HepG2 (cell line): ENCODE measurements at regions not wholly inside any gene's neighbourhood (a gene's known extent, or its start where the extent isn't known, plus 50 kb on each side); places are given as distances from the start of the nearest gene placed in this dataset.
A peak's percentile ranks its signal among the peaks of the same experiment; 100 is the strongest.

Source experiments
- ATAC-seq: fragments of 200-7000 bp; cut with Tn5 transposase; 3 replicates; pipeline ENCODE4 v1.9.1; 2020; ENCODE audit warnings: mild to moderate bottlenecking, moderate library complexity
- BruUV-seq: library from RNA; stranded (reverse); fragments of 400-500 nt; replicated peaks from 2 replicates; lab custom pipeline; 2021; lab: Mats Ljungman, UMichigan
- CTCF ChIA-PET: fragments of 300-600 bp; formaldehyde crosslinking; extraction: SDS; loops from one replicate; lab custom pipeline; 2021; ENCODE audit warnings: low total read pairs, inconsistent platforms, low intra/inter-chr PET ratio; lab: Yijun Ruan, JAX
- POLR2A ChIA-PET: fragments of 350-600 bp; sonication (Branson Sonifier 250); formaldehyde crosslinking; loops from one replicate; lab custom pipeline; 2020; ENCODE audit warnings: antibody characterized with exemption, inconsistent platforms; lab: Yijun Ruan, JAX
- DNase-seq: peaks from one replicate; pipeline ENCODE4 v3.0.0-alpha.2; 2015; ENCODE audit warnings: low spot score
- FAIRE-seq: peaks from 3 replicates; lab custom pipeline; 2011; peaks lifted over from hg19 to GRCh38; lab: Jason Lieb, UNC
- H2AFZ ChIP-seq: one replicate; pipeline ENCODE4 v1.6.1; 2011; ENCODE audit warnings: low read length, inconsistent platforms
- H3K27ac ChIP-seq: fragments of 300-600 bp; 3 replicates; pipeline ENCODE4 v1.8.0; 2011; ENCODE audit warnings: mixed run types, mild to moderate bottlenecking, mixed read lengths, low read length, inconsistent platforms; ENCODE audit not compliant: insufficient read depth; ENCODE audit errors: extremely low read length
- H3K27me3 ChIP-seq, 2 experiments: fragments of 200-600 bp in 1 of 2; 2 replicates in 1 of 2; 3 replicates in 1 of 2; pipeline versions ENCODE4 v1.6.0 to v1.8.0; 2011; ENCODE audit warnings: low read length in 2 of 2, mild to moderate bottlenecking in 2 of 2, moderate library complexity in 2 of 2, inconsistent platforms in 1 of 2; ENCODE audit not compliant: insufficient read depth in 2 of 2, control insufficient read depth in 1 of 2
- H3K36me3 ChIP-seq, 2 experiments: fragments of 200-600 bp in 1 of 2; replicated peaks in 1 of 2; 2 replicates in 1 of 2; 3 replicates in 1 of 2; pipeline versions ENCODE4 v1.5.1 to v1.8.0; 2011; ENCODE audit warnings: low read length in 2 of 2, inconsistent platforms in 1 of 2; ENCODE audit not compliant: insufficient read depth in 2 of 2, control insufficient read depth in 1 of 2
- H3K4me1 ChIP-seq: 2 replicates; pipeline ENCODE4 v1.5.1; 2012; ENCODE audit warnings: low read length, inconsistent platforms; ENCODE audit not compliant: insufficient read depth
- H3K4me2 ChIP-seq: 2 replicates; pipeline ENCODE4 v1.6.0; 2011; ENCODE audit warnings: low read depth, low read length, inconsistent platforms
- H3K4me3 ChIP-seq, 3 experiments: fragments of 200-600 bp in 1 of 3; sonication (generic), shearing (Covaris generic) in 1 of 3; replicated peaks in 1 of 3; 2 replicates each; pipeline ENCODE4 v1.5.1; 2011 to 2016; ENCODE audit warnings: low read length in 3 of 3, inconsistent platforms in 2 of 3, low read depth in 2 of 3, mild to moderate bottlenecking in 2 of 3, control low read depth in 1 of 3, mixed read lengths in 1 of 3; ENCODE audit not compliant: insufficient read depth in 1 of 3
- H3K79me2 ChIP-seq: one replicate; pipeline ENCODE4 v1.6.1; 2011; ENCODE audit warnings: low read length, inconsistent platforms; ENCODE audit not compliant: insufficient read depth
- H3K9ac ChIP-seq: 2 replicates; pipeline ENCODE4 v1.6.0; 2011; ENCODE audit warnings: mild to moderate bottlenecking, low read depth, low read length, inconsistent platforms; ENCODE audit not compliant: insufficient read depth
- H3K9me3 ChIP-seq: 2 replicates; pipeline ENCODE4 v1.5.1; 2012; ENCODE audit warnings: mild to moderate bottlenecking, low read length
- H4K20me1 ChIP-seq: 2 replicates; pipeline ENCODE4 v1.6.0; 2011; ENCODE audit warnings: inconsistent platforms, mild to moderate bottlenecking, low read length, moderate library complexity; ENCODE audit not compliant: insufficient read depth
- CAMTA2 ChIP-seq: sonication (generic); formaldehyde crosslinking; IDR thresholded peaks from 2 replicates; pipeline ENCODE4 v1.4.0; 2020; ENCODE audit warnings: mild to moderate bottlenecking, missing genetic modification reagents, borderline replicate concordance
- HNRNPK ChIP-seq: fragments of 200-400 bp; formaldehyde crosslinking; IDR thresholded peaks from 2 replicates; pipeline ENCODE4 v1.6.1; 2018; ENCODE audit warnings: low read length, low read depth, moderate library complexity, mild to moderate bottlenecking; ENCODE audit not compliant: poor library complexity, severe bottlenecking
- MAFF ChIP-seq: IDR thresholded peaks from 2 replicates; pipeline ENCODE4 v1.6.1; 2011; ENCODE audit warnings: low read depth, low read length, improper control_type of control experiment
- MAFK ChIP-seq, 2 experiments: IDR thresholded peaks in 1 of 2; conservative IDR thresholded peaks in 1 of 2; 2 replicates each; pipeline ENCODE4 v1.6.1; 2011; ENCODE audit warnings: improper control_type of control experiment in 2 of 2, low read length in 2 of 2
- RELA ChIP-seq: sonication (generic); formaldehyde crosslinking; IDR thresholded peaks from 2 replicates; pipeline ENCODE4 v1.4.0; 2020; ENCODE audit warnings: missing genetic modification reagents
- ZFYVE20 ChIP-seq: sonication (generic); formaldehyde crosslinking; IDR thresholded peaks from 2 replicates; pipeline ENCODE4 v1.8.0; 2023; ENCODE audit warnings: low read depth, mild to moderate bottlenecking, moderate library complexity, missing genetic modification reagents, borderline replicate concordance
- ZNF501 ChIP-seq: sonication (generic); formaldehyde crosslinking; IDR thresholded peaks from 2 replicates; pipeline ENCODE4 v1.5.1; 2020; ENCODE audit warnings: mild to moderate bottlenecking, moderate library complexity, missing genetic modification reagents
- ZNF775 ChIP-seq: sonication (generic); formaldehyde crosslinking; IDR thresholded peaks from 2 replicates; pipeline ENCODE4 v1.4.0; 2020; ENCODE audit warnings: missing genetic modification reagents, mild to moderate bottlenecking, moderate library complexity, borderline replicate concordance
- ZXDC ChIP-seq: sonication (generic); formaldehyde crosslinking; IDR thresholded peaks from 2 replicates; pipeline ENCODE4 v1.5.0; 2020; ENCODE audit warnings: mild to moderate bottlenecking, missing genetic modification reagents
- WGBS: methylation state at CpG from one replicate; pipeline ENCODE4 v1.1.6; 2017; ENCODE audit warnings: low lambda C conversion rate; 5-methylcytosine and 5-hydroxymethylcytosine counted together
- in situ Hi-C: cut with HindIII; loops from 2 replicates; pipeline ENCODE4 v1.10.0; 2017; ENCODE audit warnings: low pct_unique_long_range_greater_than_20kb; ENCODE audit not compliant: extremely low pct_ligation_motif_present
- intact Hi-C: fragments of 100-400 bp; cut with micrococcal nuclease; formaldehyde crosslinking; loops from one replicate; pipeline ENCODE4 v1.10.0; 2022; ENCODE audit not compliant: unreplicated experiment

DNA sequence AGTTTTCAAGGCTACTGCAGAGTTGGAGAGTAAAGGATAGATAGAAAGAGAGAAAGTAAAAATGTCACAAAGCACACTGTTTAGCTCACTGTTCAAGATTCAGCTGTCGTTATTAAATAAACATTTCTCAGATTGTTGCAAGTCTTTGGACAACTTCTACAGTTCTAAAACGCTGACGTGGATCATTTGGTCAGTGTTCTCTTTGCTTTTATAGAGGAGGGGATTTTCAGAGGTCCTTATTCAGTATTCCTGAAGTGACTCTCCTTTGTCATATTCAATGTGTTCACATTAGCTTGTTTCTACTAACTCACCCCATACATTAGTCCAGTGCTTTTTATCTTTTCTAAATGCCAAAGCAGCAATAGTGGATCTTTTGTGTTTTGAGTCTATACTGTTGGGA lies 154.7 kb upstream of the ARGLU1 start:
- POLR2A ChIA-PET: no interaction called here
- CTCF ChIA-PET: no interaction called here
- DNase-seq (no peak), ATAC-seq (no peak), FAIRE-seq (no peak)
- Histone ChIP-seq H3K36me3 (no peaks in the 10 kb centered on the region), H3K27ac (no peak overlapping the region), H4K20me1 (no peaks in the 10 kb centered on the region), H3K4me1 (no peaks in the 10 kb centered on the region), H2AFZ (no peak overlapping the region), H3K27me3 (no peaks in the 10 kb centered on the region), H3K9me3 (no peaks in the 10 kb centered on the region), H3K79me2 (no peaks in the 10 kb centered on the region), H3K4me2 (no peak overlapping the region), H3K4me3 (no peak overlapping the region), H3K9ac (no peak overlapping the region)
- 14% methylated on average over 3 of the region's 3 CpGs for whole genome bisulfite sequencing
- no TSS peak for BruUV-seq
- no peak for TF ChIP-seq ZNF501 (CRISPR knock-in tag)
- peak in 1 of 2 experiments; percentile 60; a peak in 2 of 4 replicates for TF ChIP-seq MAFK (conservative IDR thresholded peaks at IDR 0.05 in 1 of 2, IDR thresholded peaks at IDR 0.05 in 1 of 2; ENCODE audit: low read length in 2 of 2)
- no peak for TF ChIP-seq HNRNPK
- no peak for TF ChIP-seq ZFYVE20
- TF ChIP-seq RELA (CRISPR knock-in tag): no peak
- TF ChIP-seq MAFF: peak; percentile 15; the same call in 1 of the 2 replicates
- intact Hi-C loops: no loop called here
- in situ Hi-C loops: no loop called here

DNA sequence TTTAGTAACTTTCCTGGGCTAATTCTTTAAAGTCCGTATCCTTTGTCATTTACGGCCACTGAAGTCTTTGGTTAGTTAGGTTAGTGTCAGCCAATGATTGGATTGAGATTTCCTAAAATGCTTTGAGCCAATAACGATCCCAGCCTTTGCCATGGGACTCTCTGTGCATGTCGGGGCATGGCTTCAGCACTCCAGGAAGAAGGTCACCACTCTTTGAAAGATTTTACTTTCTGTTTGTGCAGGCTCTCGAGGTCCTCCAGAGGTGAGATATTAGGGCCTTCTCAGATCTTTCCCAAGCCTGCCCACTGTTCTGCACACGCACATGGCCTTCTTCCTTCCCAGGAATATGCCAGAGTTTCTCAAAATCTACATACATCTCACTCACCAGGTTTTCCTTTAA lies 153.7 kb upstream of the ARGLU1 start:
- Histone ChIP-seq H3K4me3 (no peak overlapping the region), H3K27me3 (no peaks in the 10 kb centered on the region), H3K27ac (no peak overlapping the region), H3K4me1 (no peaks in the 10 kb centered on the region), H3K36me3 (no peaks in the 10 kb centered on the region), H3K79me2 (no peaks in the 10 kb centered on the region), H2AFZ (no peak overlapping the region), H3K9ac (no peak overlapping the region), H3K4me2 (no peak overlapping the region; the same call in 1 of the 2 replicates), H4K20me1 (no peaks in the 10 kb centered on the region), H3K9me3 (no peaks in the 10 kb centered on the region)
- ATAC-seq: no peak
- TF ChIP-seq ZXDC (no peak), ZNF775 (no peak), CAMTA2 (no peak)
- no peak for FAIRE-seq
- DNase-seq: no peak
- in situ Hi-C loops: no loop called here
- intact Hi-C loops: no loop called here
- POLR2A ChIA-PET: no interaction called here
- BruUV-seq: no TSS peak
- 28% methylated on average over 6 of the region's 6 CpGs for WGBS
- CTCF ChIA-PET: no interaction called here
